C4-2B (cell line): ENCODE measurements at regions not wholly inside any gene's neighbourhood (a gene's known extent, or its start where the extent isn't known, plus 50 kb on each side); places are given as distances from the start of the nearest gene placed in this dataset.
"Not testable (repeated sequence)": the region's sequence is repeated elsewhere in the genome, so short reads cannot be mapped to it uniquely, and the experiment has no call there.

Experiments
- H3K27ac ChIP-seq: fragments of 450-650 bp; 2 replicates; pipeline ENCODE4 v1.5.1; 2017
- CTCF ChIP-seq: fragments of 450-650 bp; conservative IDR thresholded peaks from 2 replicates; pipeline ENCODE4 v1.5.1; 2017; ENCODE audit warnings: mild to moderate bottlenecking
- ZFX ChIP-seq: fragments of 450-650 bp; IDR thresholded peaks from 2 replicates; pipeline ENCODE4 v1.6.1; 2017

GRCh38 chr4:121616449-121616848 lies 80.3 kb downstream of the ANXA5 start:
- H3K27ac ChIP-seq, result not testable (repeated sequence)

- no peak for TF ChIP-seq ZFX
- no peak for TF ChIP-seq CTCF
- no peak overlapping the region for H3K27ac ChIP-seq
Measured at GRCh38 chr4:121614101-121614500, 82.7 kb downstream of the ANXA5 start.

GRCh38 chr4:121599049-121599448 lies 97.7 kb downstream of the ANXA5 start:
- no peak for TF ChIP-seq CTCF
- no peak for TF ChIP-seq ZFX
- no peak overlapping the region for H3K27ac ChIP-seq

GRCh38 chr4:121597346-121597934 lies 99.3 kb downstream of the ANXA5 start:
- TF ChIP-seq CTCF, result no peak
- no peak for TF ChIP-seq ZFX
- no peak overlapping the region; the same call in 1 of the 2 replicates for H3K27ac ChIP-seq

GRCh38 chr4:121594796-121595526 lies 101.8 kb downstream of the ANXA5 start:
- no peak for TF ChIP-seq CTCF
- TF ChIP-seq ZFX, result no peak
- H3K27ac ChIP-seq, result no peak overlapping the region

- H3K27ac ChIP-seq, result no peak overlapping the region
- TF ChIP-seq ZFX, result no peak
- TF ChIP-seq CTCF, result no peak
Measured at GRCh38 chr4:121593760-121594159, 103.0 kb downstream of the ANXA5 start.

GRCh38 chr4:121592257-121592656 lies 104.5 kb downstream of the ANXA5 start:
- not testable (repeated sequence) for H3K27ac ChIP-seq

- TF ChIP-seq CTCF (no peak), ZFX (no peak)
- H3K27ac ChIP-seq, result no peak overlapping the region
Measured at GRCh38 chr4:121584836-121585235, 111.9 kb downstream of the ANXA5 start.
